KMS-11 (cell line): ENCODE measurements at regions not wholly inside any gene's neighbourhood (a gene's known extent, or its start where the extent isn't known, plus 50 kb on each side); places are given as distances from the start of the nearest gene placed in this dataset.

ENCODE experiments used
- H2AFZ ChIP-seq: fragments of 200-600 bp; sonication (generic); 2 replicates; pipeline ENCODE4 v1.6.1; 2016; ENCODE audit warnings: antibody characterized with exemption, mixed run types, low read depth
- H3K27ac ChIP-seq: fragments of 200-600 bp; sonication (generic); 2 replicates; pipeline ENCODE4 v1.6.1; 2016; ENCODE audit warnings: mild to moderate bottlenecking, mixed run types
- H3K27me3 ChIP-seq: fragments of 200-600 bp; sonication (generic); 2 replicates; pipeline ENCODE4 v1.6.1; 2017; ENCODE audit warnings: mild to moderate bottlenecking, low read depth, mixed run types, moderate library complexity; ENCODE audit not compliant: insufficient read depth
- H3K36me3 ChIP-seq: fragments of 200-600 bp; sonication (generic); 2 replicates; pipeline ENCODE4 v1.6.1; 2017; ENCODE audit warnings: mild to moderate bottlenecking, mixed run types; ENCODE audit not compliant: insufficient read depth
- H3K4me1 ChIP-seq: fragments of 200-600 bp; sonication (generic); 2 replicates; pipeline ENCODE4 v1.6.1; 2016; ENCODE audit warnings: mild to moderate bottlenecking, low read depth, mixed run types; ENCODE audit not compliant: poor library complexity, severe bottlenecking
- H3K4me2 ChIP-seq: fragments of 200-600 bp; sonication (generic); 2 replicates; pipeline ENCODE4 v1.7.0; 2016; ENCODE audit warnings: mild to moderate bottlenecking, mixed run types
- H3K4me3 ChIP-seq: fragments of 200-600 bp; sonication (generic); IDR thresholded peaks from 2 replicates; pipeline ENCODE4 v1.6.1; 2017; ENCODE audit warnings: low read depth, low read length, mixed read lengths; ENCODE audit not compliant: insufficient read depth
- H3K79me2 ChIP-seq: fragments of 200-600 bp; sonication (generic); 2 replicates; pipeline ENCODE4 v1.6.1; 2016; ENCODE audit warnings: low read depth, mixed run types; ENCODE audit not compliant: insufficient read depth
- H3K9ac ChIP-seq: fragments of 200-600 bp; sonication (generic); 2 replicates; pipeline ENCODE4 v1.6.1; 2016; ENCODE audit warnings: mild to moderate bottlenecking, mixed run types
- H4K20me1 ChIP-seq: fragments of 200-600 bp; sonication (generic); 2 replicates; pipeline ENCODE4 v1.6.1; 2016; ENCODE audit warnings: mild to moderate bottlenecking, mixed run types; ENCODE audit not compliant: insufficient read depth
- TF ChIP-seq, protein P1 (sequence below): fragments of 200-600 bp; sonication (generic); conservative IDR thresholded peaks from 2 replicates; pipeline ENCODE4 v1.6.1; 2017; ENCODE audit warnings: low read depth, mild to moderate bottlenecking, antibody characterized with exemption, low read length, moderate library complexity, mixed read lengths

DNA sequence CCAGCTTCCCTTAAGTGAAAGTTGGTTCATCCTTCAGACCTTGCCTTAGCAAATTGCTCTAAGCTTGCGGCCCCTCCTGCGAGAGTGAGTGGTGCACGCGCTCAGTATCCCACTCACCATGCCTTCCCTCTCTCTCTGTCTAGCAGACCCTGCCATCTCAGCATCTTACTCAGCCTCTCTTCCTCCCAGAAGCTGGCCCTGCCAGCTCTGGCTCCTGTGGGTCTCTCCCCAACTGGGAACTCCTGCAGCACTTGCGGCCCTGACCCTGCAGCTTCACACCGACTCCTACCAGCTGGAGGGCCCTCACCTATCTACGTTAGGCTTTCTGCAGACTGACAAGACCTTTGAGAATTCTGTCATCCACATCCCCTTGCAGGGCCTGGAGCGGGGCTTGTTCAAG lies 286.1 kb upstream of the TLE3 start:
- Histone ChIP-seq H4K20me1 (no peaks in the 10 kb centered on the region), H3K27me3 (no peaks in the 10 kb centered on the region), H3K4me3 (no peak overlapping the region), H2AFZ (no peak overlapping the region), H3K4me2 (no peak overlapping the region), H3K9ac (no peak overlapping the region), H3K36me3 (no peaks in the 10 kb centered on the region), H3K79me2 (no peaks in the 10 kb centered on the region), H3K4me1 (no peaks in the 10 kb centered on the region), H3K27ac (no peak overlapping the region)
- TF ChIP-seq, protein P1, sequence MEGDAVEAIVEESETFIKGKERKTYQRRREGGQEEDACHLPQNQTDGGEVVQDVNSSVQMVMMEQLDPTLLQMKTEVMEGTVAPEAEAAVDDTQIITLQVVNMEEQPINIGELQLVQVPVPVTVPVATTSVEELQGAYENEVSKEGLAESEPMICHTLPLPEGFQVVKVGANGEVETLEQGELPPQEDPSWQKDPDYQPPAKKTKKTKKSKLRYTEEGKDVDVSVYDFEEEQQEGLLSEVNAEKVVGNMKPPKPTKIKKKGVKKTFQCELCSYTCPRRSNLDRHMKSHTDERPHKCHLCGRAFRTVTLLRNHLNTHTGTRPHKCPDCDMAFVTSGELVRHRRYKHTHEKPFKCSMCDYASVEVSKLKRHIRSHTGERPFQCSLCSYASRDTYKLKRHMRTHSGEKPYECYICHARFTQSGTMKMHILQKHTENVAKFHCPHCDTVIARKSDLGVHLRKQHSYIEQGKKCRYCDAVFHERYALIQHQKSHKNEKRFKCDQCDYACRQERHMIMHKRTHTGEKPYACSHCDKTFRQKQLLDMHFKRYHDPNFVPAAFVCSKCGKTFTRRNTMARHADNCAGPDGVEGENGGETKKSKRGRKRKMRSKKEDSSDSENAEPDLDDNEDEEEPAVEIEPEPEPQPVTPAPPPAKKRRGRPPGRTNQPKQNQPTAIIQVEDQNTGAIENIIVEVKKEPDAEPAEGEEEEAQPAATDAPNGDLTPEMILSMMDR, result no peak

DNA sequence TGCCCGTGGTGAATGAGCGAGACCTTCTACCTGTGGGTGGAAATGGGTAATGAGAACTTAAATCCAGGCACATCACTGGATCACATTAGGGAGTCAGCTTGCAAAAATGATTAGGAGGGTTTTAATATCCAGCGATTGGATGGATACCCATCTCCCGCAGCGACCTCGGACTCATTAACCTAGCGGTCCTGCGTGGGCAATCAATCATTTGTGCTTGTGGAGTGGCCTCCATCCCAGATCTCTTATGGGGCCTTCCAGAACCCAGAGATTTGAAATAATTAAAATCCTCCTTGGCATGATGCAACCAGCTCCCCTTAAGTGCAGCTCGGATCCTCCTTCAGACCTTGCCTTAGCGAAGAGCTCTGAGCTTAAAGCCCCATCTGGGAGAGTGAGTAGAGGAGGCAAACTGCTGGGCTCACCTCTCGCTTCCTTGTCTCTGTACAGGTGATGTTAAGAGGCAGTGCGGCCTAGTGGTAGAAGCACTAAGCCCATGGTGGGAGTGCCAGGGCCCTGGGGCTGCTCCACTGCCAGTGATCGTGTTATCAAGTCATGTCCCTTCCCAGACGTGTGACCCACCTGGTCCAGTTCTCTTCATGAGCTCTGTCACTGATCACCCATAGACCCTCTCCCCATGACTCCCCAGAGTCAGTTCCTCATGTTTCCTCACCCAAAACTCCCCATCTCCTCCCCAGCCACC lies 285.2 kb upstream of the TLE3 start:
- H3K9ac ChIP-seq, result no peak overlapping the region
- TF ChIP-seq, protein P1, result no peak
- H3K36me3 ChIP-seq, result no peaks in the 10 kb centered on the region
- no peaks in the 10 kb centered on the region for H3K27me3 ChIP-seq
- no peaks in the 10 kb centered on the region for H3K79me2 ChIP-seq
- H3K4me3 ChIP-seq, result no peak overlapping the region
- H3K4me1 ChIP-seq, result no peaks in the 10 kb centered on the region
- H4K20me1 ChIP-seq, result no peaks in the 10 kb centered on the region
- no peak overlapping the region for H3K4me2 ChIP-seq
- H3K27ac ChIP-seq, result no peak overlapping the region
- H2AFZ ChIP-seq, result no peak overlapping the region

DNA sequence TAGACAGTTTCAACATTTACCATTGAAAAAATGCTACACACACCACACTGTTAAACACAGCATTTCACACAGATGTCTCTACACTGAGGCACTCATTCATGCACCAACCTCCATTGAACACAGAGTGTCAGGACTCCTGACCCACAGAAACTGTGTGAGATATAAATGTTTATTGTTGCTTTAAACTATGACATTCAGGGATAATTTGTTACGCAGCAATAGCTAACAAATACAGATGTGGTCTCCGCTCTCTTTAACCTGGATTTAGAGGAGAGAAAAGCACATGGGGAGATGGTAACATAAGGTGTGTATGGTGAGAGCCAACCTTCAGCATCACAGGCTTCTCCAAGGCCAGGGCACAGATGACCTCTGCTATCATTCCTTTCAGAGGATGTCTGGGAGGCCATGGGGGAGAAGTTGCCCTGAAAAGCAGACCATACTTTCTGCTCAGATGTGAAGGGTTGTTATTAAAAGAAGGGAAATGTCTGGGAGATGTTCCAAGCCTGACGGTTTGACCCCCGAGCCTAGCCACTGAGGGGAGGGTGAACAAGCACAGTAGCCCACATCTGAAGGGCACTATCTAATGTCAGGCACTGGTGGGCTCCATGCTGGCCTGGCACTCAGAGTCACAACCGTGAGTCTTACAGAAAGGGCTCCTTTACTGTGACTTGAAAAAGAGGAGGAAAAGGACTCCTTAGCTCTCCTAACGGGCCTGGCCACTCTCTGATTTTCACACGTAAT lies 284.5 kb upstream of the TLE3 start:
- no peak overlapping the region for H3K4me3 ChIP-seq
- no peak overlapping the region for H2AFZ ChIP-seq
- no peaks in the 10 kb centered on the region for H3K36me3 ChIP-seq
- H3K9ac ChIP-seq, result no peak overlapping the region
- no peaks in the 10 kb centered on the region for H3K79me2 ChIP-seq
- no peaks in the 10 kb centered on the region for H4K20me1 ChIP-seq
- TF ChIP-seq, protein P1, result no peak
- H3K27me3 ChIP-seq, result no peaks in the 10 kb centered on the region
- no peaks in the 10 kb centered on the region for H3K4me1 ChIP-seq
- H3K27ac ChIP-seq, result no peak overlapping the region
- H3K4me2 ChIP-seq, result no peak overlapping the region

DNA sequence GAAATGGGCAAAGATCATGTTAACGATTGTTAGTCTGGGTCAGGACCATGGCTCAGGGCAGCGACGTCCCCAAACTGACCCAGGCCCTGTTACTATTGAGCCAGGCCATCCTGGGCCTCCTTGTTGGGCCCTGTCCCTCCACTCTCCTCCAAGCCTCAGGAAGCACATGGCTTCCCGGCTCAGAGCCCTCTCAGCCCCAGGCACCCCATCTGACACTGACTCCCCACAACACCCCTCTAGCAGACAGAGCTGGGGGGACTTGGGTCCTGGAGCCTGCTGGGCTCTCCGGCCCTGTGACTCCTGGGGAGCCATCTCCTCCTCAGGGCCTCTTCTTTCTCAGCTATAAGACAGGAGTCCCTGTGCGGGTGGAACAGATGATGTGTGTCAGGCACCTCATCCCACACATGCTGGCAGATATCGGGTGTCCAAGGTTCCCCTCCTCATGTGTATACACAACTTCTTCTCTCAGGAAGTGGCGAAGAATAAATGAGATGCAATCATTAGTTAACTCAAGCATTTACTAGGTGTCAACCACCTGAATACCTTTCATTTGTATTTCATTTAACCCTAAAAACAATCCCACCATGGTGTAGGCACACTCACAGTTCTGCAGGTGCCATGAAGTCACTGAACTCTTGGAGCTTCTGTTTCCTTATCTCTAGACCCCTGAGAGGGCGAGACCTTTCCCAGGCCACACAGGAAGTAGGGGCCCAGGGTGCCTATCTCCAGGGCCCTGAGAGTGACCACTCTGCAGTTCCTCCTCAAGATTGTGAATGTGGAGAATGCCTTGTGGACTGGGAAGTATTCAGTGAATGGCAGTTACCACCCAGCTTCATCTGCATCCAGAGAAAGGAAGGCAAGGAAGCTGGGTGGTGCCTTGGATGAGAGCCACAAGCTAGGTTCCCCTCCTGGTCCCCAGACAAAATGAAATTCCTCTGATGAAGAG lies 282.5 kb upstream of the TLE3 start:
- Histone ChIP-seq H3K36me3 (no peaks in the 10 kb centered on the region), H2AFZ (no peak overlapping the region), H3K79me2 (no peaks in the 10 kb centered on the region), H3K4me3 (no peak overlapping the region), H3K4me1 (no peaks in the 10 kb centered on the region), H3K27ac (no peak overlapping the region), H3K27me3 (no peaks in the 10 kb centered on the region), H4K20me1 (no peaks in the 10 kb centered on the region), H3K9ac (no peak overlapping the region), H3K4me2 (no peak overlapping the region)
- TF ChIP-seq, protein P1, result no peak
